ENCODE measurements at regions not wholly inside any gene's neighbourhood (a gene's known extent, or its start where the extent isn't known, plus 50 kb on each side); places are given as distances from the start of the nearest gene placed in this dataset.

- DNase-seq, result no peak
These were observed 402.1 kb downstream of the PDCD6IP start for GRCh38 chr3:34200576-34200975.

- DNase-seq, result no peak
These were observed 404.5 kb downstream of the PDCD6IP start for GRCh38 chr3:34202975-34203374.

GRCh38 chr3:34203386-34203785 lies 405.0 kb downstream of the PDCD6IP start:
- no peak for DNase-seq

- DNase-seq, result no peak
These were observed 408.6 kb downstream of the PDCD6IP start for GRCh38 chr3:34207002-34207401.

GRCh38 chr3:34207806-34208205 lies 409.4 kb downstream of the PDCD6IP start:
- no peak for DNase-seq

GRCh38 chr3:34212175-34212574 lies 413.7 kb downstream of the PDCD6IP start:
- no peak for DNase-seq

- no peak for DNase-seq
These were observed 414.2 kb downstream of the PDCD6IP start for GRCh38 chr3:34212656-34213055.

GRCh38 chr3:34213478-34213877 lies 415.0 kb downstream of the PDCD6IP start:
- DNase-seq, result no peak

GRCh38 chr3:34216711-34217335 lies 418.4 kb downstream of the PDCD6IP start:
- DNase-seq, result no peak

GRCh38 chr3:34218706-34219385 lies 420.4 kb downstream of the PDCD6IP start:
- DNase-seq, result no peak

- no peak for DNase-seq
These were observed 421.1 kb downstream of the PDCD6IP start for GRCh38 chr3:34219556-34219955.

GRCh38 chr3:34225821-34226366 lies 427.5 kb downstream of the PDCD6IP start:
- DNase-seq, result no peak

- DNase-seq, result no peak
These were observed 431.4 kb downstream of the PDCD6IP start for GRCh38 chr3:34229876-34230275.

- DNase-seq, result no peak
These were observed 436.7 kb downstream of the PDCD6IP start for GRCh38 chr3:34235096-34235495.

GRCh38 chr3:34237946-34238345 lies 439.5 kb downstream of the PDCD6IP start:
- DNase-seq, result no peak

GRCh38 chr3:34238407-34238806 lies 440.0 kb downstream of the PDCD6IP start:
- no peak for DNase-seq

- DNase-seq, result no peak
These were observed 440.9 kb downstream of the PDCD6IP start for GRCh38 chr3:34239287-34239686.

- no peak for DNase-seq
These were observed 441.4 kb downstream of the PDCD6IP start for GRCh38 chr3:34239875-34240274.

GRCh38 chr3:34247401-34247800 lies 449.0 kb downstream of the PDCD6IP start:
- no peak for DNase-seq

- DNase-seq, result no peak
These were observed 449.9 kb downstream of the PDCD6IP start for GRCh38 chr3:34248352-34248751.

- no peak for DNase-seq
These were observed 455.9 kb downstream of the PDCD6IP start for GRCh38 chr3:34254285-34254684.

GRCh38 chr3:34256021-34256420 lies 457.6 kb downstream of the PDCD6IP start:
- no peak for DNase-seq

GRCh38 chr3:34256791-34257190 lies 458.4 kb downstream of the PDCD6IP start:
- no peak for DNase-seq

GRCh38 chr3:34258271-34258998 lies 460.0 kb downstream of the PDCD6IP start:
- no peak for DNase-seq
